ENCODE measurements at regions not wholly inside any gene's neighbourhood (a gene's known extent, or its start where the extent isn't known, plus 50 kb on each side); places are given as distances from the start of the nearest gene placed in this dataset.
"Not testable (repeated sequence)": the region's sequence is repeated elsewhere in the genome, so short reads cannot be mapped to it uniquely, and the experiment has no call there.

GRCh38 chr6:8846680-8847079, 411.3 kb upstream of the SLC35B3 start:
- not testable (repeated sequence) for DNase-seq

DNA sequence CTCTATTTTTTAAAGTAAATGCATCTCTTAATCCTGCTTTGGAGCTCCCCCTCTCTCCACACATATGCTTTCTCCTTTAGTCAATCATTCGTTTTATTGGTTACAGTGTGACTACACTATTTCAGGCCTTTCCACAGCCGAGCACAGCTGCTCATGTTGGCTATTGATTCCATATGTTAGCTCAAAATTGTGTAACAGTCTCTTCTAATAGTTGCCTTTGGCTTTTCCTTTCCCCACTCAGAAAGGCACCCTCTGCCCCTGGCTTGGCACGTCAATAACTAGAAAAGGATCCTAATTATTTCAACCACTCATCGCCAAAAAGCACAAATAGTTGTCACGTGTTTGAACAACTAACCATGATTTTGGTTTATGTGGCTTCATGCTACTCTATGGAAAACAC, 410.3 kb upstream of the SLC35B3 start:
- DNase-seq: no peak

DNA sequence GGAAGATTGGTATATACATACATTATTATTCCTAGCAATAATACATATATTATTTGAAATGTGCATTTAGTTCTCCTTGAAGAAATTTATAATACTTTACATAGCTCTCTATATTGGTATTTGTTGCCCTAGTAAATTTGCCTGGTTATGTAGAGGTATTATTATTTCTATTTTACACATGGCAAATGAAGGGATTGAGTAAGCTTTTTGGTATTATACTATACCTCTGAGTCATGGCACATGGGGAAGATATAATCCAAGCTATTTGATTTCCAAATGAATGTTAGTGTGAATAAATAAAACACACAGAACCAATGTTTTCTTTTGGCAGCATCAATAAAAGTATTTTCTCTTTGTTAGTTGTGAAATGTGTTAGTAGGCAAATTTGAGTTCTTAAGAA, 409.6 kb upstream of the SLC35B3 start:
- no peak for DNase-seq

DNA sequence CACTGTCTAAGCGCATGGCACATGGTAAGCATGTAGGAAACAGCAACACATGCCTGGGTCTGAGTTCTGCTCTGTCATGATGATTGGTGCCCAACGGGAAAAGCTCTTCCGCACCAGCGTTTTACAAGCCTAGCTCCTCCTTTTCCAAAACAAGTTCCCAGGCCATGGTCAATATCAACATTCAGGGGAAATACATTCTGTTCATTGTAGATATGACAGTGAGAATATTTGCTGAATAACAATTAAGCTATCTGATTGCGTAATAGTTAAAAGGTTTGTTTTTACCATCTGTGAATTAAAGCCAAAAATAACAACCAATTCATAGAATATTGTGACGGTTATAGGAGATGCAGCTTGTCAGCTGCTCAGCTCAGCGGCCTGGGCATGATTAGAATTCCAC, 404.3 kb upstream of the SLC35B3 start:
- no peak for DNase-seq

DNA sequence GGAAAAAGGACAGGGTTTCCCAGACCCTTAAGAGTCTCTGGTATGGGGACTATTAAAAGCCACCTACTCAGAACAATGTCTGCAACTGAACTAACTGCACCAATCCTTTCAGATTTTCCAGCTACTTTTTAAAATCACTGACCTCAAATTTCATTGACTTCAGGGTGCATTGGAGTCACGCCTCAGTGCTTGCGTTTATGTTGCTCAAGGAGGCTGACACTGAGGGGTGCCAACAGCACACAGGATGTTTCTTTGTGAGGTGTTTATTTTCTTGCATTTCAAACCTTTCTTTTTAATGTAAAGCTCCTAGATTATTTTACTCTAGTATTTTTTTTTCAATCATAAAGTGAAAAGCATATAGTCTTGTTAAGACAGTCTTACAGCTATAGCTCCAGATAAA, 402.0 kb upstream of the SLC35B3 start:
- DNase-seq: no peak

DNA sequence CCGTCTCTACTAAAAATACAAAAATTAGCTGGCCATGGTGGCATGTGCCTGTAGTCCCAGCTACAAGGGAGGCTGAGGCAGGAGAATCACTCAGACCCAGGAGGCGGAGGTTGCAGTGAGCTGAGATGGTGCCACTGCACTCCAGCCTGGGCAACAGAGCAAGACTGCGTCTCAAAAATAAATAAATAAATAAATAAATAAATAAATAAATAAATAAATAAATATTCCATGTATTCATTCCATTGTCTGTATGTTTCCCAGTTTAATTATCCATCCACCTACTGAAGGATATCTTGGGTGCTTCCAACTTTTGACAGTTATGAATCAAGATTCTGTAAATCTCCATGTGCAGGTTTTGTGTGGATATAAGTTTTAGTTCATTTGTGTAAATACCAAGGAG, 397.4 kb upstream of the SLC35B3 start:
- not testable (repeated sequence) for DNase-seq

- no peak for DNase-seq
Measured at GRCh38 chr6:8831366-8832152, 396.2 kb upstream of the SLC35B3 start.

- DNase-seq: no peak
Measured at GRCh38 chr6:8830794-8831193, 395.4 kb upstream of the SLC35B3 start.

DNA sequence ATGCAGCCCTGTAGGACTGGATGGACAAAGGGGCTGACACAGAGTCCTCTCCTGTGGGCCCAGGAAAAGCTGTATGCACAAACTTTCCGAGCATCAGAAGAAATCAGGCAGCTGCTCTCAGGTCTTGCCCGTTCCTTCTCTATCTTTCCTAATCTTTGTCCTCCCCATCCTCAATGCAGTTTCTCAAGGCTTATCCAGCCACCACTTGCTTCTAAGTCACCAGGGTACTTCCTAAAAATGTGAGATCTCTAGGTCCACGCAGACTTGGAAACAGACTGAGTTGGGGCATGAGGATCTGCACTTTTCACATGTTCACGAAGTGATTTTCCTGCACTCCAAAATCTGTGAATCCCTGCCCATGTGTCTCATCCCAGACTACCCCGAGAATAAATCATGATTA, 394.5 kb upstream of the SLC35B3 start:
- DNase-seq: no peak

- no peak for DNase-seq
Measured at GRCh38 chr6:8829296-8829695, 394.0 kb upstream of the SLC35B3 start.

DNA sequence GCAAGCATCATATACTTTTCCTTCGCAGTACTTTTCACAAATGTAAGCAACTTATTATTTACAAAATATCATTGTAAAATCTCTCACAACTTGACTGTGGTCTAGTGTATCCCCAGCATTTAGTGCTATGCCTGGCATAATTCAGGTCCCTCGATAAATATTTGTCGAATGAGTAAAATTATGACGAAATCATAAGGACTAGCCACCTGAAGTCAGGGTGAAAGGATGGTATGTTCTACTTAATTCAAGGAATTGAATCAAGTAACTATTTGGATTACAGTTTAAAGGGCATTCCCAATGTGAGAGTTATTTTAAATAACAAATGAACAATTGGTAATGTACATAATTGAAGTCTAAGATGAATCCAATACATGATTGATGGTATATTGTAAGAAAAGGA, 393.0 kb upstream of the SLC35B3 start:
- no peak for DNase-seq

DNA sequence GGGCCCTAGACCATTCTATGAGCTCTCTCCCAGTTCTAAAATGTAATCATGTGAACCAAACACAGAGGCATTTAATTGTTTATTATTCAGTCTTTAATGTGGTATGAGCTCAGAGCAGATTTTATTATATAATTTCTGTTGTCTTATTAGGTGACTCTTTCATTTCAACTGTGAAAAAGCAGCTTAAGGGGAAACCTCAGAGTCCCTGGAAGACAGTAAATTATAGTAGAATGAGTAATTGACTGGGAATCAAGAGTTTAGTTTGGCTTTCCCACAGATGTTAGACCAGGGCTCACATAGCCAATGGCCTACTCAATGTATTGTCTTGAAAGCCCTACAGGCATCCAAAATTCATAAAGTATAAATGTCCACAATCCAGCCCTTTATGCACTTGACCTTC, 390.4 kb upstream of the SLC35B3 start:
- no peak for DNase-seq

- DNase-seq: no peak
Measured at GRCh38 chr6:8821981-8822381, 386.6 kb upstream of the SLC35B3 start.

GRCh38 chr6:8820313-8820712, 385.0 kb upstream of the SLC35B3 start:
- DNase-seq: no peak

- DNase-seq: no peak
Measured at GRCh38 chr6:8819446-8819845, 384.1 kb upstream of the SLC35B3 start.

DNA sequence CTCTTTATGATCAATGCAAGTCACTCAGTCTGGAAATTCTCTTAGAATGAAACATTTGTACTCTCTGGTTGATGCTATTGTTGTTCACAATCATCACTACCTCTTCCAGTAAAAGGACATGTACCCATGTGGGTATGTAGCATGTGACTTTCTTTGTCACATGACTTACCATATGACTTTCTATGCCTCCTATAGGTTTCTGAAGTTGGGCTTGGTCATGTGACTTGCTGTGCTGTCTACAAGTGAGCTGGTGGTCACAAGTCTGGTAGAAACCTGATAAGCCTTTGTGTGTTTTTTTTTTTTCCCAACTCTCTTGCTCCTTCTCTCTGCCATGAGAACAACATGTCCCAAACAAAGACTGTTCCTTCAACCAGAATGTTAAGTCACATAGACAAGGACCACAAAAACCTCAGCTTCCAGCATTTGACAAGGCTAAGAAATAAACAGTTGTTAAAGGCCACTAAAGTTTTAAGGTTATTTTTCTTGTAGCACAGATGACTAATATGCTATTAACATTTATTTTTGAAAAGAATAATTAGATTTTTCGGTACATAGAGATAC, 379.2 kb upstream of the SLC35B3 start:
- no peak for DNase-seq

- DNase-seq: no peak
Measured at GRCh38 chr6:8810325-8810724, 375.0 kb upstream of the SLC35B3 start.

DNA sequence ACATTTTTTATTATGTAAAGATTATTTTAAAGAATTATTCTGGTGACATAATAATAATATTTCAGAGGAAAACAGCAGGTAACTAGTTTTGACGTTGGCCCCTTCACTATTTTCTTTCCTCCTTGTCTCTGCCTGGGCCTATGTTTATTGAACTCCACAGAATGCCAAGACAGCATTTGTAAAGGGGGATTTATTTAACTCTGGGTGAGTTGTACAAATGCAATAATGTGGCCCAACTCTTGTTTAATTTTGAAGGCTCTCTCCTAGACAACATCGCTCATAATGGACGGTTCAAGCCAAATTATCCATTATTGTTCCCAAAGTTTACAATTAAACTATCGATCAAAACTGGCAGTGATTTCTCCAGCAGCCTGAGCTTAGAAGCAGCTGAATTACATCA, 374.3 kb upstream of the SLC35B3 start:
- no peak for DNase-seq

- DNase-seq: no peak
Measured at GRCh38 chr6:8803181-8803760, 367.9 kb upstream of the SLC35B3 start.

DNA sequence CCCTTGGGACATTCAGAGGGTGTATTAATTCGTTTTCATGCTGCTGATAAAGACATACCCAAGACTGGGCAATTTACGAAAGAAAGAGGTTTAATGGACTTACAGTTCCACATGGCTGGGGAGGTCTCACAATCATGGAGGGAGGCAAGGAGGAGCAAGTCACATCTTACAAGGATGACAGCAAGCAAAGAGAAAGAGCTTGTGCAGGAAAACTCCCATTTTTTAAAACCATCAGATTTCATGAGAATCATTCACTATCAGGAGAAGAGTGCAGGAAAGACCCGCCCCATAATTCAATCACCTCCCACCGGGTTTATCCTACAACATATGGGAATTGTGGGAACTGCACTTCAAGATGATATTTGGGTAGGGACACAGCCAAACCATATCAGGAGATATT, 367.1 kb upstream of the SLC35B3 start:
- not testable (repeated sequence) for DNase-seq

DNA sequence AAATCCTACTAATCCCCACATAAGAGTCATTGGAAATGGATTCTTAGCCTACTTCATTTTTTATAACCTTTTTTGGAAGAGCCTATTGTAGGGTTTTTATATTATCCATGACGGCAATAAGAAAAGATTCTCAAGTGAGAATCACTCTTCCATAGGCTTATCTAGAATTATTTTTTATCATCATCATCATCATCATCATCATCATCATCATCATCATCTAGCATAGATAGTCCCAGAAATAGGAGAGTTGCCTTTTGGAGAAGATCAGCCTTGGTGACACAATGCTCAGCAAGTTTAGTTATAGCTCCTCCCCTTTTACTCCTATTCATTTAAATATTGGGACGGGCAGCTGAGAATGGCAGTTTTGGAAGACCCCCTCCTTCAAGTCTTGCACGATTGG, 359.1 kb upstream of the SLC35B3 start:
- DNase-seq: no peak

- no peak for DNase-seq
Measured at GRCh38 chr6:8789878-8790277, 354.5 kb upstream of the SLC35B3 start.

DNA sequence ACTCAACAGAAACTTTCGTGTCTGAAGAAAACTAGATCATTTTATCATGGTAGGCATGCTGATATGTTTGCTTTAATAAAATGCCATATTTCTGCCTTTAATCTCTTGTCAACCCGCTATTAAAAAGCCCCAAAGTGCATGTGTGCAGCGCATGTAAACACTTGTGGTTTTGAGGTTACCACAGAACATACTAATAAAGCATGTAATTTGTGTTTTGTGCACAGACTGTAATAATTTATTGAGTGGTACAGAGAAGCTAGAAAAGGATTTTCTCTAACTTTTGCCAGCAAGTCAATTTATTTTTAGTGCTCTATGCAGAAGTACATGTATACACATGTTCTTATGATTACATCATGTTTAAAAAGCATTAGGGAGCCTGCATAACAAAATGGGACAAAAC, 349.9 kb upstream of the SLC35B3 start:
- DNase-seq: no peak

- no peak for DNase-seq
Measured at GRCh38 chr6:8783191-8783590, 347.8 kb upstream of the SLC35B3 start.

- DNase-seq: no peak
Measured at GRCh38 chr6:8780653-8781052, 345.3 kb upstream of the SLC35B3 start.

Data from NK-92 treated with Interleukin-12 subunit alpha and Interleukin-12 subunit beta, amount 100 ng/mL, for 24 hours (cell line).